ENCODE measurements at regions not wholly inside any gene's neighbourhood (a gene's known extent, or its start where the extent isn't known, plus 50 kb on each side); places are given as distances from the start of the nearest gene placed in this dataset.
"Not testable (repeated sequence)": the region's sequence is repeated elsewhere in the genome, so short reads cannot be mapped to it uniquely, and the experiment has no call there.

GRCh38 chr9:108270561-108270960 lies 585.2 kb downstream of the ACTL7B start:
- DNase-seq: no peak

- no peak for DNase-seq
These were observed 585.7 kb downstream of the ACTL7B start for GRCh38 chr9:108270051-108270450.

- DNase-seq: peak; percentile 17 to 43
These were observed 586.4 kb downstream of the ACTL7B start for GRCh38 chr9:108269371-108269770.

GRCh38 chr9:108265065-108265464 lies 590.7 kb downstream of the ACTL7B start:
- DNase-seq: no peak

- DNase-seq: no peak
These were observed 591.7 kb downstream of the ACTL7B start for GRCh38 chr9:108264093-108264492.

GRCh38 chr9:108262836-108263235 lies 593.0 kb downstream of the ACTL7B start:
- DNase-seq: no peak

GRCh38 chr9:108259917-108260675 lies 595.7 kb downstream of the ACTL7B start:
- no peak for DNase-seq

- no peak for DNase-seq
These were observed 597.1 kb downstream of the ACTL7B start for GRCh38 chr9:108258640-108259039.

- no peak for DNase-seq
These were observed 598.4 kb downstream of the ACTL7B start for GRCh38 chr9:108257382-108257781.

GRCh38 chr9:108254236-108254635 lies 601.5 kb downstream of the ACTL7B start:
- no peak for DNase-seq

- DNase-seq: not testable (repeated sequence)
These were observed 608.4 kb downstream of the ACTL7B start for GRCh38 chr9:108247391-108247790.

GRCh38 chr9:108245901-108246300 lies 609.9 kb downstream of the ACTL7B start:
- DNase-seq: no peak

GRCh38 chr9:108245331-108245730 lies 610.5 kb downstream of the ACTL7B start:
- no peak for DNase-seq

- no peak for DNase-seq
These were observed 611.1 kb downstream of the ACTL7B start for GRCh38 chr9:108244686-108245085.

GRCh38 chr9:108241384-108242073 lies 614.3 kb downstream of the ACTL7B start:
- DNase-seq: no peak

GRCh38 chr9:108239696-108240321 lies 616.0 kb downstream of the ACTL7B start:
- no peak for DNase-seq

GRCh38 chr9:108235609-108236008 lies 620.2 kb downstream of the ACTL7B start:
- DNase-seq: no peak

GRCh38 chr9:108234811-108235210 lies 621.0 kb downstream of the ACTL7B start:
- DNase-seq: no peak

GRCh38 chr9:108225149-108225800 lies 630.5 kb downstream of the ACTL7B start:
- no peak for DNase-seq

- DNase-seq: no peak
These were observed 631.1 kb downstream of the ACTL7B start for GRCh38 chr9:108224716-108225115.

GRCh38 chr9:108219664-108220063 lies 636.1 kb downstream of the ACTL7B start:
- DNase-seq: no peak

GRCh38 chr9:108217431-108218349 lies 638.1 kb downstream of the ACTL7B start:
- no peak for DNase-seq

All from Kasumi-1 (cell line).